Psoas muscle (tissue), 7 donors: ENCODE measurements at regions not wholly inside any gene's neighbourhood (a gene's known extent, or its start where the extent isn't known, plus 50 kb on each side); places are given as distances from the start of the nearest gene placed in this dataset.

Source experiments
- ATAC-seq, 4 donors: fragments of 200-7000 bp; cut with Tn5 transposase; one replicate each; pipeline ENCODE4 v1.9.1; 2020; ENCODE audit warnings: moderate library complexity in 3 of 4, mild to moderate bottlenecking in 2 of 4
- DNase-seq, 2 donors: peaks; one replicate each; pipeline ENCODE4 v3.0.0-alpha.2; 2020
- H3K27ac ChIP-seq: fragments of 200-600 bp; one replicate; pipeline ENCODE4 v1.8.0; 2022
- H3K27me3 ChIP-seq, 3 donors: fragments of 200-600 bp in 1 of 3; one replicate each; pipeline versions ENCODE4 v1.6.1 to v1.8.0; 2013 to 2022; ENCODE audit warnings: low read length in 2 of 3, mild to moderate bottlenecking in 2 of 3, moderate library complexity in 1 of 3; ENCODE audit not compliant: insufficient read depth in 3 of 3
- H3K36me3 ChIP-seq, 2 donors: fragments of 200-600 bp in 1 of 2; one replicate each; pipeline versions ENCODE4 v1.6.1 to v1.8.0; 2013 to 2022; ENCODE audit warnings: low read depth in 1 of 2, mild to moderate bottlenecking in 1 of 2, moderate library complexity in 1 of 2; ENCODE audit not compliant: insufficient read depth in 1 of 2
- H3K4me1 ChIP-seq: fragments of 200-600 bp; one replicate; pipeline ENCODE4 v1.8.0; 2022
- H3K4me3 ChIP-seq: fragments of 200-600 bp; one replicate; pipeline ENCODE4 v1.8.0; 2022; ENCODE audit warnings: mild to moderate bottlenecking
- H3K9me3 ChIP-seq: fragments of 200-600 bp; one replicate; pipeline ENCODE4 v1.8.0; 2022
- CTCF ChIP-seq: fragments of 200-600 bp; IDR thresholded peaks from one replicate; pipeline ENCODE4 v1.8.0; 2022; ENCODE audit warnings: antibody characterized with exemption
- WGBS, 3 donors: extraction: QIAGEN DNeasy Blood & Tissue Kit; methylation state at CpG; one replicate each; pipeline versions ENCODE4 v1.1.6 to v1.1.7; 2013; 5-methylcytosine and 5-hydroxymethylcytosine counted together
- intact Hi-C, 2 donors: fragments of 100-400 bp; cut with DNase I; formaldehyde crosslinking; loops; one replicate each; pipeline versions ENCODE4 v1.11.0 to v1.14.2; 2022
- donor health status: healthy with polysubstance abuse.
- donor health status: DM: no; HTN: no; CAD: no; lungs with moderate emphysema.
- donor health status: Bipolar disorder and iron deficiency.
- donor health status: healthy.
- donor health status: DM: yes; HTN: yes; CAD: no.
- donor health status: DM: no; HTN: no; CAD: no.
- donor health status: DM: yes; HTN: yes; CAD: no.

GRCh38 chr9:93869863-93870262 lies 85.3 kb downstream of the BARX1 start:
- no peak overlapping the region for H3K4me3 ChIP-seq
- H3K27me3 ChIP-seq: peaks cover 0 to 8% (median 3%) of the 10 kb centered on the region in 3 donors
- 65 to 72% (median 66%) methylated on average over 8 of the region's 8 CpGs for WGBS, 3 donors
- H3K4me1 ChIP-seq: no peaks in the 10 kb centered on the region
- ATAC-seq (no peak), DNase-seq (no peak)
- H3K36me3 ChIP-seq: no peaks in the 10 kb centered on the region
- H3K27ac ChIP-seq: no peak overlapping the region
- TF ChIP-seq CTCF: no peak
- intact Hi-C loops: no loop called here
- peaks cover 4% of the 10 kb centered on the region for H3K9me3 ChIP-seq

GRCh38 chr9:93869088-93869487 lies 86.1 kb downstream of the BARX1 start:
- H3K27me3 ChIP-seq: peaks cover 0 to 6% (median 3%) of the 10 kb centered on the region in 3 donors
- no peaks in the 10 kb centered on the region for H3K9me3 ChIP-seq
- WGBS, 3 donors: 29 to 37% (median 37%) methylated on average over 5 of the region's 5 CpGs
- H3K4me3 ChIP-seq: no peak overlapping the region
- no peak for TF ChIP-seq CTCF
- no peak for ATAC-seq
- no peak overlapping the region for H3K27ac ChIP-seq
- H3K4me1 ChIP-seq: no peaks in the 10 kb centered on the region
- intact Hi-C loops: no loop called here
- no peaks in the 10 kb centered on the region for H3K36me3 ChIP-seq
- no peak for DNase-seq

DNA sequence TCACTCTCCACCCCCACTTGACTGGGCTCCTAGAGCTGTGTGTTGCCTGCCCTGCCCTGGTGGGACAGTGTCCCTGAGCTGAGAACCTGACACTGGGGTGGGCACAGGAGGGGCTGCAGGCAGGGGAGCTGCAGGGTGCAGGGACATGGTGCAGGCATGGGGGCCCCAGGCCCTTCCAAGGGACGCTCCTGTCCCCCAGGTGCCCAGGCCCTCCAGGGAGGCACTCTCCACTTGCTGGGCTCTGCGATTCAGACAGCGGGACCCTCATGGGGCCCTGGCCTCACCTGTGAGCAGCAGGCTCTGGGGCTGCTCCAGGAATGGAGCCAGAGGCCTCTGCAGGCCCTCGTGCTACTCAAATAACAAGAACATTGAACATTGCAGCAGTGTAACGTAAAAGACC lies 89.4 kb downstream of the BARX1 start:
- no peaks in the 10 kb centered on the region for H3K4me1 ChIP-seq
- no peaks in the 10 kb centered on the region for H3K9me3 ChIP-seq
- H3K27me3 ChIP-seq: peaks cover 0 to 20% (median 6%) of the 10 kb centered on the region in 3 donors
- DNase-seq (no peak), ATAC-seq (no peak)
- H3K4me3 ChIP-seq: no peak overlapping the region
- TF ChIP-seq CTCF: no peak
- no peaks in the 10 kb centered on the region for H3K36me3 ChIP-seq
- intact Hi-C loops: no loop called here
- 60 to 69% (median 66%) methylated on average over 5 of the region's 5 CpGs for WGBS, 3 donors
- no peak overlapping the region for H3K27ac ChIP-seq

DNA sequence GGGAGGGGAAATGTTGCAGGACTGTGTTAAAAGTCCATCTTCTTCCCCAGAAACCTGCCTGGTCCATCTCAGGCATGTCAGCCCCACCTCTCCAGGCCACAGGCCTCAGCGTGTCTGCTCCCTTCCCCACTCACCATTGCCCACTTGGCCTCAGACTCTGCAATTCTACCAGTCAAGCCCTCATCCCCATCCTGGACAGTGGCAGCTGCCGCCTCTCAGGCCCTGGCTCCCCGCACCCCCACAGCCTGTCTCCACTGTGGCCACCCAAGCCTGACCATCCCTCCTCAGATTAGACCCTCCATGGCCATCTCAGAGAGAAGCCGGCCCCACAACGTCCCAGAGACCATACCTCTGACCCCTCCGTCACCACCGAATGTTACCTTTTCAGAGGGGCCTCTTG lies 89.9 kb downstream of the BARX1 start:
- no peak overlapping the region for H3K4me3 ChIP-seq
- 88 to 89% (median 89%) methylated on average over 7 of the region's 7 CpGs for WGBS, 3 donors

More for the DNA sequence above, 89.9 kb downstream of the BARX1 start:
- H3K36me3 ChIP-seq: no peaks in the 10 kb centered on the region
- H3K27ac ChIP-seq: no peak overlapping the region
- no peak for DNase-seq
- peaks cover 0 to 22% (median 6%) of the 10 kb centered on the region in 3 donors for H3K27me3 ChIP-seq
- TF ChIP-seq CTCF: no peak
- ATAC-seq: no peak
- intact Hi-C loops: no loop called here
- no peaks in the 10 kb centered on the region for H3K4me1 ChIP-seq
- H3K9me3 ChIP-seq: no peaks in the 10 kb centered on the region
